DMS153 treated with DMSO at 0.1 percent for 48 hours (cell line): ENCODE measurements at regions not wholly inside any gene's neighbourhood (a gene's known extent, or its start where the extent isn't known, plus 50 kb on each side); places are given as distances from the start of the nearest gene placed in this dataset.
"Not testable (repeated sequence)": the region's sequence is repeated elsewhere in the genome, so short reads cannot be mapped to it uniquely, and the experiment has no call there.

Experiments used
- DNase-seq: peaks from one replicate; lab custom pipeline; 2025; ENCODE audit not compliant: unreplicated experiment; lab: John Stamatoyannopoulos, UW

DNA sequence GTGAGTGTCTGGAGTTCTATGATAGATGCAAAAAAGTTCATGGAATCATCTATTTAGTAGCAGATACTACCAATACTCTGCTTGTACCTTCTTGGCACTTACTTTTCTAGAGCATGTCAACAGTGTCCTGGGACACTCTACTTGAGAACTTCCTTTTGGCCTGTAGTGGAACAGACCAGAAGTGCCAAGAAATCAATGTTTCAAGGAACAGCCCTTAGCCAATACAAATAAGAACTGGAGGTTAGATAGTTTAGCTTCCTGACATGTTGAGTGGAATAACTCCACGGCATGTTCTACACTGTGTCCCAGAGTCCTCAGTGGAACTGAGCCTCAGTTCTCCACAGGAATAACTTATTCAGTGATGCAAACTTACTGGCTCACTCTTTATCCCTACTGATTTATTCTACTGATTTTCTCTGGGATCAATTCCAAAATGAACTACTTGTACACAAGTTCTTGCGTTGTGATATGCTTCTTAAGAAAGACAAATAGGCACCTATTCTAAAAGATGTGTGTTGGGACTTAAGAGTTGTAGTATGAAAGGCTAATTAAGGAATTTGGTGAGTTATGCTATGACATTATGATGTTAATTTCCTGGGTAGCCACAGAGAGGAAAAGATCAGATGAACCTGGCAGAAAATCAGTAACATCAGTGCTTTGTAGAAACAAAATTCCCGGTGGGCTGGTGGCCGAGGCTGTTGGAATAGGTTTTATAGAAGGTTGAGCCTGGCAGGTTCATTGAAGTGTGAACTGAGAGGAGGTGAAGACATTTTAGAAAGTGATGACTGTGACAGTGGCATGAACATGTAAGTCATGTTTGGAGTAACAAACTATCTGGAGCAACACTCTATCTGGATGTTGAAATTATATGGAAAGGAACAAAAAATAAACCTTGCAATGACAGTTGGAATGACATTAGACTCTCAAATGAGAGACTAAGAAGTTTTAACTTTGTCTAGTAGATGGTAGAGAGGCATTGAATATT lies 101.8 kb upstream of the RBMS3 start:
- DNase-seq, result no peak

DNA sequence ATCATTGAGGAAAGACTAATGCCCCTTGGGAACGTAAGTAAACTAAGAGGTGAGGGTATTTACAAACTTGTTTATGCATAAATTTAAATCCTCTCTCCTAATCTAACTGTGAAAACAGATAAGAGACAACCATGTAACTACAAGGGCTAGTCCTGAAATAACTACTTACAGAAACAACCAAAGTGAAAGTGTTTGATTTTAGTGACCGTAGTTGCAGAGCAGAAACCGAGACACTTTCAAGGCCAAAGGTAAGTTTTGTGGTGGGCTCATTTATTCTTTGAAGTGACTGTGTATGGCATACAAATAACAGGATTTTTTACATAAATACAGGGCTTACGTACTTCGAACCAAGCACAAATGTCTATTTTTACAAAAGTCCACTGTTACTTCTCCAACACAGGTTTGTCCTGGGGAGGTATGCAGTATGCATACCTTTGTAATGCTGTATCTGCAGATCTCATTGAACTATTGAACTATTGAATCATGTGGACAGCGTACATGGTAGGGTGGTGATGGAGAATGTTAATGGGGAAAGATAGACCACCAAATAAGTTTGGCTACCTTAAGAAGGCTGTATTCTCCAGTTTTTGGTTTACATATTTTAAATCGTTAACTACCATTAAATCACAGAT lies 99.6 kb upstream of the RBMS3 start:
- no peak for DNase-seq

DNA sequence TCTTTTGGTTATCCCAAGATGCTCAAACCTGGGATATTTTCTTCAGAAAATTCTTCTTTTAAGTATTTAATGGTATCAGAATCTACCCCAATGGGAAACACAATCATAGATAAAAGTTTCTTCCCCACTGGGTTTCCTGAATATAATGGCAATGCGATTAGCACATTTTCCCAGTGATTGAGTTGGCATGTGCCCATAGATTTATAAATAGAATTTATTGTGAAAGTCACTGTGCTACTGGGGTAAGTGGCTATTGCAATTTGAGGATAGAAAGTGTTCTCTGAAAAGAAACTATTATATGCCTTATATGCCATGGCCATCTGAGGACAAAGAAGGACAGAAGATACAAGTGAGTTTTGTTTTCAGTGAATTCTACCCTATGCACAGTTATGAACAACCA lies 99.0 kb upstream of the RBMS3 start:
- DNase-seq, result no peak

DNA sequence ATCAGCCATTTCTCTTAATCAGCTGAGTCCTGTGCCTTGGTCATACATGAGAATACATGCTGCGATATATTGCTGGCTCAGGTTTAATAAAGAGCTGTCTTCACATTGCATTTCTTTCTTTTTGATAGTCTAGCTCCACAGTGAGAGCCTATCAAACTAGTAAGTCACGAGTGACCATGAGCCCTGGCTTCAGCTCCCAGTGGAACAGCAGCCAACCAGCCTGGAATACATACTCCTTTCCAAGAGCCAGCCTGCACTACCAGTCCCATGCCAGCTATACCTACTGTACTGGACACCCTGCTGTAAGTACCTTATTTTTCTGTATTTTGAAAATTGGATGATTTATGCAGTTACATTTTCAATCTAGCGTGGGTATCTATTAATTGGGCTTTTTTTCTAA lies 98.0 kb upstream of the RBMS3 start:
- not testable (repeated sequence) for DNase-seq

DNA sequence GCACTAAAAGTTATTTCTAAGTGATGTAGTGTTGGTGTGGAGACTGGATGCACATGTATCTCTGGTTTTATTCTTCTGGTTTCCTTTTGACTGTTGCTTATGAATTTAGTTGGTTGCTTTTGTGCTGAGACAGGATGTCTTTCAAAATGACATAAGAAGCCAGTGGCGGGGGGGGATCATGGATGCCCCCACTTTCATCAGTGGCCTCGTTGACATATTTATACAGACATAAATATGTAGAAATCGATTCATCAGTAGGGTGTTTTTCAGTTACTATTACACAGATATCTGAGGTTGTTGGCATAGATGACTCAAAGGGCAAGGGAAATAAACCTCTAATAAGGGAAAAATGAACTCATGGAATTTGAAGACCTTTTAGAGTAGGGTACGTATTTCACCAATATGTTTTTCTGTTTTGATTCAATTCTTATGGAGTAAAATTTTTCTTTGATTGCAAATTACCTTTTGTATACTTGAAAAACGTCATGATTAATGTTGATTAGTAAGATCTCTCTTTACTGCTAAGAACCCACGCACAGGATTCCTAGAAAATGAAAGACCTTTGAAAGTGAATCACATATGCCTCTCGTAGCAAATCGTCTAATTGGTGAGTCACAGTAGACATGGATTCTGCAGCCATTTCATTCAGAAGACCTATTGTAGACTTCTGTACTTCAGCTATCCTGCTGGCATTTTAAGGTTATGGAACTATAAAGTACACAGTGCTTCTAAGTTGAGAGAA lies 97.4 kb upstream of the RBMS3 start:
- DNase-seq, result no peak

DNA sequence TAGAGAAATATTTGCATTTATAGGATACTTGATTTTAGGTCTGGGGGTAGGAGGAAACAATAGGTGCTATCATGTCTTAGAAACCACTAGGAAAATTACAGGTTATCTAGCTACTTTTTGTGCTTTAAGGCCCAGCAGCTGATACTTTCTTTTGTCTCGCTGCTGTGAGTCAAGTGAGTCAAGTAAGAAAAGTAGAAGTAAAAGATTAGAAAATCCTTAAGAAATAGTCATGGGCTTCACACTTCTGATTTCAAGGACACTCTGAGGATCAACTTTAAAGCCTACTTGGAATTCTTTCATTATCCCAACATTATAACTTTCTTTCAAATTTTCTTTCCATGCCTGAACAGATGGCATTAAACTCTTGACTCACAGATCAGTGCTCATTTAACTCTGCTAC lies 95.2 kb upstream of the RBMS3 start:
- no peak for DNase-seq

DNA sequence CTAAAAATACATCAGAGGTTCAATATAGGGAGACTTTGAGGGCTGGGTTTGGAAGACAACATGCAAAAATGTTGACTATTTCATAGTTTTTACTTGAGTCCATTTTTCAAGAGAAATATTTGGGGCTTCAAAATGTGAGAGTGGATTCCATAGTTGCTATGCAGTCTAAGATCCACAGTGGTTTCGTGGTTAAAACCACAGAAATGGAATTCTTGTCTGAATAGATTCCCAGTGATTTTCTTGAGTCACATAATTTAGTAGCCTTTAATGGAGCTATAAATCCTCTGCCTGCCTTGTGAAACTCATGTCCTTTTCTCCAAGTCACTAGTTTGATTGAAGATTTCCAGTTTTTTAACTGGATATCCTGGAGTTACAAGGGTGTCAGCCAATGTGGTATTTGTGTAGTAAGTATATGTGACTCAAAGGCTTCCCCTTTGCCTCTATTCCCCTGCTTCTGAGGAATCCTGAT lies 94.7 kb upstream of the RBMS3 start:
- DNase-seq, result no peak

DNA sequence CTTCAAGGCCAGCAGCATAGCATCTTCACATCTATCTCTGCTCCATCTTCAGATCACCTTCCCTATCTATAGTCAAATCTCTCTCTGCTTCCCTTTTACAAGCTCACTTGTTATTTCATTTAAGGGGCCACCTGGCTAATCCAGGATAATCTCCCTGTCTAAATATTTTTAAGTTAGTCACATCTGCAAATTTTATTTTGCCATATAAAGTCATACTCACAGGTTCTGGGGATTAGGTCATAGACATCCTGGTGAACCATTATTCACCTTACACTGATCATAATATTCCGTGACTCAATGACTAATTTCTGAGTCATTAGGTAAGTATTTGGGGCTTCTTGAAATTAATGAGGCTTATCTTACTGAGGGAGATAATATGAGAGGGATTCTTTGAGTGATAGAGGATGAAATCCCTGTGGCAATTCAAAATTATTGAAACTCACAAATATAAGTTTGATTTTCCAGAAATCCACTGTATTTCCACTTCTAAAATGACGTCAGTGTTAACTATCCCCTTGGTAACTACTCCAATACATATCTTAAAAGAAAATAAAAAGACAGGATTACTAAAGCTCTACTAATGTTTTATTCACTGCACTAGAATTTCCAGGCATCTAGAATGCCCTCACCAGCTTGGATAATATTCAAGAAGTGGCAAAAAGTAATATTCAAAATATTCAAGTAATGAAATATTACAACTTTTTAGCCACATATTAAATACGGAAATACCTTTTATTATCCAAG lies 93.7 kb upstream of the RBMS3 start:
- DNase-seq, result no peak

DNA sequence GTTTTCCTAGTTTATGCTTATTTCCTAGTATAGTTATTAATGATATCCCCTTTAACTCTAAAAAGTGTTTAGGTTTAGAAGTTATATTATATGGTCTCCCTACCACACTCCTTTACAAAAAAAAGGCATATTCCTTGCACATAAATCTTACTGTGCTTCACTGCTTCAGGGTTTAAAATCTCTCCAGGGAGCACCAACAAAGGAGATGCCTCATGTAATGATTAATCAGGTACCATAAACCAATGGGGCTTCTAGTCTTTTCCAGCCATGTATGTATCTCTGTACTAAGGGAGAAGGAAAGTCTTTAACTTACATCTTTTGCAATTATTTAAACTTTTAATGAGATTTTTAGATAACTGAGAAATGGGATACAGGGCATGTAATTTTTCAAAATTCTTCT lies 91.5 kb upstream of the RBMS3 start:
- DNase-seq, result no peak

DNA sequence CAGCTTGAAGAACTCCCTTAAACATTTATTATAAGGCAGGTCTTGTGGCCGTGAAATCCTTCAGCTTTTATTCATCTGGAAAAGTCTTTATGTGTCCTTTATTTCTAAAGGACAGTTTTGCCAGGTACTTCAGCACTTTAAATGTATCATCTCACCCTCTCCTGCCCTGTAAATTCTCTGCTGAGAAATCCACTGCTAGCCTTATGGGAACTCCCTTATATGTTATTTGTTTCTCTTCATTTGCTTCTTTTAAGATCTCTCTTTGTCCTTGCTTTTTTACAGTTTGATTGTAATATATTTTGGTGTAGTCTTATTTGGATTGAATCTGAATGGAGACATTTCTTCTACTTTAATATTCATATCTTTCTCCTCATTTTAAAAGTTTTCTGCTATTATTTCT lies 86.7 kb upstream of the RBMS3 start:
- DNase-seq, result no peak

DNA sequence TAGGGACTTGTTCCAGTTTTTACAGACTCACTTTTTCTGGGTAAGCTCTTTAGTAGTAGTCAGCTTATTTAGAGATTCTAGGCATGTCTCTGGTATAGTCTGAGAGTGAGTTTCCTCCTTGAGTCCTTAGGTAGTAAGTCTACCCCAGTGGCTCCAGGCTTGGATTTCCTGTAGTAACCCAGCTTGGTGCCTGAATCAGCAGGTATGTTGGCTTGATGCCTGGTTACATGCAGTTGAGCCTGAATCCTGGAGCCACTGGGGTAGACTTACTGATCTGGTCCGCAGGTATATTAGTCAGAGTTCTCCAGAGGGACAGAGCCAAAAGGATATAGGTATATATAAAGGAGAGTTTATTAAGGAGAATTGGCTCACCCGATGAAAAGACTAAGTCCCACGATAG lies 85.8 kb upstream of the RBMS3 start:
- no peak for DNase-seq

DNA sequence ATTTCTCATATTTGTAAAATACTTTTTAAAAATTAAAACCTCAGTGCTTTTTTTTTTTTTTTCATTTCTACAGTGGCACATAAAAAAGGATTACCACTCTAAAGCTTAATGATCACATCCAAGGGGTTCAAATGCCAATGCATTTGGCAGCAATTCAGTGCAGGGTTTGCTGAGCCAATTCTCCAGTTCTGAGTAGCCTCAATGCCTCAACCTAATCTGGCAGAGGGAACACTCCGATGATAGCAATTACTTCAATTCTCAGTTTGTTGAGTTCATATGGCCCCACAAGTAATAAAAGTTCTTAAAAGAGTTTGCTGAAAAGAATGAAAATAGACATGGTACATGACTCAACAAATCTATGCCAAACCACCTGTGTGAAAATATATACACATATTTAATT lies 79.3 kb upstream of the RBMS3 start:
- DNase-seq, result no peak

DNA sequence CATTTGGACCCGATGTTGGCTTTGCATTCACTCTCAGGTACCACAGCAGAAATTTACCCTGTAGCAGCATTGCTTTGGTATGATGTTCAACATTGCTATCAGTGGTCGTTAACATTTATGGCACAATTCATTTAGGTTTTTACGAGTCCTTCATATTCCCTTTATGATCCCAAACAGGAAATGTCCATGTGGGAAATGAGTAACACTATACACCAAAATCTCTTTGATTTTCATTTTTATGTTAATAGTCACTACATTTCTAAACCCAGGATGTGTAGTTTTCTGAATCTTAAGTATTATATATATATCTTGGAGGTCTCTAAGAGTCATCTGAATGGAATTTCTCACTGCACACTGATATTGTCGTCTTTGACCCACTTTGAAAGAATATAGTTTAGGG lies 78.5 kb upstream of the RBMS3 start:
- no peak for DNase-seq

DNA sequence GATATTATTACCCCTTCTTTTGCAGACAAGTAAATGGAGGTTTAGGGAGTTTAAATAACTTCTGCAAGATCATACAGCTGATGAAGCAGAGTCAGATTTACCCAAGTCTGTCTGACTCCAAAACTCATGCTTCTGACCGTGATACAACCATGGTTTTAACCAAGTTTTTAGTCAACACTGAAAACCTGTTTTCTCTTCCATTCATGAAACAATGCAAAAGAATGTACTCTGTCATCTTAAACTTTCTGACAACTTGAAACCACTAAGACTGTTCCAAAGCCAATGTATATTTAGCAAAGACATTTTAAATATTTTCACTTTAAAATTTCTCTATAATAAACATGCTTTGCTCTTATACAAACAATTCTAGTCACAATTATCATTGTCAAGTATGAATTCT lies 77.0 kb upstream of the RBMS3 start:
- DNase-seq, result no peak

DNA sequence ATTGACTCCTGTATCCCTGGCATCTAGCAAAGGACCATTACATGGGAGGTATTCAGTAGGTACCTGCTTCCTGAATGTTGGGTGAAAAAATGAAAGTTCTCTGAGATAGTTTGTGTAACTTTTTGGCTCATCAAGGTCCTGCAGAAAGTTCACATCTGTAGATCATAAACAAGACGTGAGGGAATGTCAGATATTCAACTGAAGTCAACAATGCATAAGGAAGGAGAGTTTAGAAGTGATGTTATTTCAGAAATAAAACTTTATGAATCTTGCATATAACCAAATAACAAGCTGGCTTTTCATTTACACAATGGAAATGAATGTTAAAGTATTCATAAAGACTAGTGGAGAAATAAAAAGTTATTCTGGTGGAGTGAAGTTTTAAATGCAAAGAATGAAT lies 73.4 kb upstream of the RBMS3 start:
- DNase-seq, result no peak

DNA sequence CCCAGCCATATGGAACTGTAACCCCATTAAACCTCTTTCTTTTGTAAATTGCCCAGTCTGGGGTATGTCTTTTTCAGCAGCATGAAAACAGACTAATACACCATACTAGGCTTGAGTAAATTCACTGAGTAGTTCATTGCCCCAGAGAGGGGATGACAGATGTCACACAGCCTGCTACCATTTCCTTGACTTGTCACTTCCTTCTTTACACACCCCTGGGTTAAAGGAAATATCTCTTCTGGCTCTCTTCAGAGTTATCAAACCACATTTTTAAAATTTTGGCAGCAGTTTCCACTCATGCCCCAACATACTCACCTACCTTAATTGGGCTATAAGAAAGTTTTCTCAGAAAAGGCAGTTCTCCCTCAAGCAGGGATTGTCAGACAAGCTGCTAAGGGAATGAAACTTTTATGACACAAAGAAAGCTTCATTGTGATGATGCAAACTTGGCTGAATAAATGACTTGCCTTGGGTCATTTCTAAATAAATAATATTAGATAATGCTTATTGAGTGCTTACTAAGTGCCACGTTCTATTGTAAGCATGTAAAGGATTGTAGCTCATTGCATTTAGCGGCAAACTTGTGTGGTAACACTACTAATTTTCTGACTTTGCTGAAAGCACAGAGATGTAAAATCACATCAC lies 68.0 kb upstream of the RBMS3 start:
- DNase-seq, result no peak

DNA sequence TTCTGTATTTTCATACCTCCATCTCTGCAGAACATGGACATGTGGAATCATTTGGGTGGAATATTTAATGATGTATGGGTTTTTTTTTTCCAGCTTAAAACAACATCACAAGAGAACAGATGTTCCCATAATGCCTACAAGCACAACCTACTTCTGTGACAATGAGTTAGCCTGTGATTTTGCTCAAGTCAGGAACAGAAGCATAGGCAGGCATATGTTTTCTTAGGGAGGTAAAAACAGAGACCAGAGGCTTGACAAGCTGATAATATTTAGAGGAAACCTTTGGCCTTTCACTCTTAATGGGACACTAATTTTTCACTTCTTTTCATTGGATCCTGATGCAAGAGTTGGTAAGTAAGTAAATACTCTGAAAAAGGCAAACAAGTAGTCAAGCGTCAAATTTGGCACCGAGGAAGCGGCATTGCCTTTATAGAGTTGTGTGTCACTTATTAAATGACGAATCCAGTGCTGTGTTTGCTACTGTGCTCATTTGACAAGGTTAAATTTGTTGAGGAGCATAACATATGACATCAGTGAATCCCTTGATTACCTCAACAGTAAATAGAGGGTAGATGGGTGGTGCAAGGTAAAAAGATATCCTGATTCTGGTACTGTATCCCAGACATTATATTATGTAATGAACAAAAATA lies 66.7 kb upstream of the RBMS3 start:
- no peak for DNase-seq

DNA sequence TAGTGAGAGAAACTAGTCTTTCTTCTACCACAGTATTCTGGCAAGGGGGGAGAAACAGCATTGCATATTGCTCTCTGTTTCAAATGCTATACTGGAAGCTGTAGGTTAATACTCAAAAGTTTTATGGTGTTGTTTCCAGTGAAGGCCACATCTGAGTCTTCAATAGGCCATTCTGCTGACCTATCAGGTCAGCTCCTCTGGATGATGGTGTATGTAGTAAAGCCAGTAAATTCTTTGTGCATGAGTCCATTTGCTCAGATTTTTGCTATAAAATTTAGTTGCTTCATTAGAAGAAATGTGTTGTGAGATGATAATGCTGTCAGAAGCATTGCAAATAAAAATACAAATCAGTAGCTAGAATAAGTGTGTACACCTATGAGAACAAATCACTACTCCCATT lies 64.9 kb upstream of the RBMS3 start:
- DNase-seq, result no peak

DNA sequence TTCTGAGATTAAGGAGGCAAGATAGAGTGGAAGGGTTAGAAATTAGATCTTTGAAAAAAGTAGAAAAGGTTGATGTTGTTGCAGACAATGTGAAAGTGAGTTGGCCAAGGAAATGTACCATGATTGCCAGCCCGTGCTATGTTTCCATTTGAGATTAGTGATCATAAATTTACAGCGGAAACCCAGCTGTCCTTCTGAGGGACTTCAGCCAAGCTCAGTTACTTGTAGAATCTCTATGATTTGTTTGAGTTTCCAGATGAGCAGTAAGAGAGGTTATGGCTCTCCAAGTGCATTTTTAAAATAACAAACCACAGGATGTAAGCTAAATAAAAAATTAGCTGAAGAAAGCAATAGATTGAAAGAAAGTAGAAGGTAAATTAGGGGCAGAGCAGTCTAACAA lies 54.2 kb upstream of the RBMS3 start:
- no peak for DNase-seq

DNA sequence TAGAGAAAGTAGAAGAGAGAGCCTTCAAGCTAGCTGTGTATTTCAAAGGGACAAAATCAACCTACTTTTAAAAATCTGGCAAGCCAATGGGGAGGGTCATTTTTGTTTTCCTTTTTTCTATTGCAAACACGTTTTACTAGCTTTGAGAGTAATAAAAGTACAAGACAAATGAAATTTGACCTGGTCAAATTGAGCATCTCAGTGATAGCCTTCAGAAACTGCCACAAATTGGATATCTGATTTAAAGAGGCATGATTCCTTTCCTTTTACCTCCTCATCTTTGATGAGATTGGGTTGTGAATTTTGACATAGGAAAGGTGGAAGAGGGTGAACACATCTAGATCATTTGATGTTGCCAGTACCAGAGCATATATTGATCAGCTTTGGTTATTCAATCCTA lies 53.6 kb upstream of the RBMS3 start:
- DNase-seq, result no peak
